OCI-LY3 (cell line): ENCODE measurements at regions not wholly inside any gene's neighbourhood (a gene's known extent, or its start where the extent isn't known, plus 50 kb on each side); places are given as distances from the start of the nearest gene placed in this dataset.

Experiments used
- H2AFZ ChIP-seq: fragments of 200-600, 300-600 bp; shearing (Covaris generic); 2 replicates; pipeline ENCODE4 v1.6.0; 2014; ENCODE audit warnings: antibody characterized with exemption, low read depth, low read length
- H3K27ac ChIP-seq: fragments of 200-600, 300-600 bp; sonication (generic); 2 replicates; pipeline ENCODE4 v1.5.1; 2014; ENCODE audit warnings: mild to moderate bottlenecking, low read length, moderate library complexity, mixed read lengths
- H3K27me3 ChIP-seq: fragments of 200-600, 300-600 bp; sonication (generic); 2 replicates; pipeline ENCODE4 v1.6.1; 2014; ENCODE audit warnings: low read depth, low read length, mixed read lengths
- H3K36me3 ChIP-seq: fragments of 200-600, 300-600 bp; sonication (generic); replicated peaks from 2 replicates; pipeline ENCODE3; 2014; ENCODE audit warnings: low read depth, low read length, mixed read lengths
- H3K4me1 ChIP-seq: fragments of 300-600, 200-600 bp; sonication (generic); 2 replicates; pipeline ENCODE4 v1.6.1; 2014; ENCODE audit warnings: low read length, mixed read lengths
- H3K4me2 ChIP-seq: fragments of 200-600, 300-600 bp; sonication (generic); 2 replicates; pipeline ENCODE4 v1.6.1; 2014; ENCODE audit warnings: low read length, mixed read lengths
- H3K4me3 ChIP-seq: fragments of 300-600, 200-600 bp; sonication (generic); 2 replicates; pipeline ENCODE4 v1.5.1; 2014; ENCODE audit warnings: antibody characterized with exemption, mild to moderate bottlenecking, low read length, moderate library complexity
- H3K79me2 ChIP-seq: fragments of 300-600, 200-600 bp; shearing (Covaris generic); 2 replicates; pipeline ENCODE4 v1.6.1; 2014; ENCODE audit warnings: mild to moderate bottlenecking, low read length, mixed read lengths
- H3K9ac ChIP-seq: fragments of 300-600, 200-600 bp; shearing (Covaris generic); 2 replicates; pipeline ENCODE4 v1.6.0; 2014; ENCODE audit warnings: mild to moderate bottlenecking, low read length, moderate library complexity
- H3K9me3 ChIP-seq: fragments of 200-600, 300-600 bp; shearing (Covaris generic); 2 replicates; pipeline ENCODE4 v1.6.1; 2014; ENCODE audit warnings: low read length, mixed read lengths; ENCODE audit not compliant: insufficient read depth
- H4K20me1 ChIP-seq: fragments of 200-600, 300-600 bp; sonication (generic); 2 replicates; pipeline ENCODE4 v1.6.1; 2016; ENCODE audit warnings: low read length, mixed read lengths; ENCODE audit not compliant: insufficient read depth
- CTCF ChIP-seq: fragments of 200-600, 300-600 bp; sonication (generic); IDR thresholded peaks from 2 replicates; pipeline ENCODE4 v1.5.1; 2014; ENCODE audit warnings: antibody characterized with exemption, low read length, low read depth
- EZH2phosphoT487 ChIP-seq: fragments of 200-600 bp; shearing (Covaris generic); IDR thresholded peaks from 2 replicates; pipeline ENCODE4 v1.6.1; 2018; ENCODE audit warnings: antibody characterized with exemption, mixed run types, low read depth

- Histone ChIP-seq H3K4me2 (no peak overlapping the region), H3K27ac (no peak overlapping the region), H3K4me1 (no peaks in the 10 kb centered on the region), H3K9me3 (peaks cover 5% of the 10 kb centered on the region; the same call in 1 of the 2 replicates), H3K4me3 (no peak overlapping the region), H3K36me3 (no peaks in the 10 kb centered on the region), H3K27me3 (no peaks in the 10 kb centered on the region), H3K79me2 (no peaks in the 10 kb centered on the region), H4K20me1 (no peaks in the 10 kb centered on the region), H2AFZ (no peak overlapping the region), H3K9ac (no peak overlapping the region)
- TF ChIP-seq EZH2phosphoT487 (no peak), CTCF (no peak)
Observed at GRCh38 chr21:38721958-38722357, 83.8 kb upstream of the ETS2 start.

GRCh38 chr21:38725196-38726157, 80.3 kb upstream of the ETS2 start:
- Histone ChIP-seq H3K4me1 (no peaks in the 10 kb centered on the region), H3K36me3 (no peaks in the 10 kb centered on the region), H3K27ac (no peak overlapping the region), H4K20me1 (no peaks in the 10 kb centered on the region), H3K9me3 (peaks cover 5% of the 10 kb centered on the region; the same call in 1 of the 2 replicates), H3K9ac (no peak overlapping the region), H3K27me3 (no peaks in the 10 kb centered on the region), H3K4me2 (no peak overlapping the region), H3K4me3 (no peak overlapping the region), H2AFZ (no peak overlapping the region), H3K79me2 (no peaks in the 10 kb centered on the region)
- no peak for TF ChIP-seq EZH2phosphoT487

- H3K27me3 ChIP-seq, result no peaks in the 10 kb centered on the region
- H2AFZ ChIP-seq, result no peak overlapping the region
- no peaks in the 10 kb centered on the region for H3K79me2 ChIP-seq
- peaks cover 5% of the 10 kb centered on the region; the same call in 1 of the 2 replicates for H3K9me3 ChIP-seq
- no peaks in the 10 kb centered on the region for H3K36me3 ChIP-seq
- no peak overlapping the region for H3K27ac ChIP-seq
- H4K20me1 ChIP-seq, result no peaks in the 10 kb centered on the region
- H3K4me3 ChIP-seq, result no peak overlapping the region
- no peak overlapping the region for H3K4me2 ChIP-seq
- TF ChIP-seq EZH2phosphoT487 (no peak), CTCF (no peak)
- no peak overlapping the region for H3K9ac ChIP-seq
- no peaks in the 10 kb centered on the region for H3K4me1 ChIP-seq
Observed at GRCh38 chr21:38726482-38726881, 79.2 kb upstream of the ETS2 start.

- Histone ChIP-seq H2AFZ (no peak overlapping the region), H4K20me1 (no peaks in the 10 kb centered on the region), H3K9ac (no peak overlapping the region), H3K4me2 (no peak overlapping the region), H3K79me2 (no peaks in the 10 kb centered on the region), H3K4me1 (no peaks in the 10 kb centered on the region), H3K27ac (no peak overlapping the region), H3K9me3 (peaks cover 5% of the 10 kb centered on the region; the same call in 1 of the 2 replicates), H3K27me3 (0 out of 2 replicates have a peak, but pooled peaks cover 4% of the 10 kb centered on the region), H3K36me3 (no peaks in the 10 kb centered on the region), H3K4me3 (no peak overlapping the region)
- TF ChIP-seq EZH2phosphoT487 (no peak), CTCF (no peak)
Observed at GRCh38 chr21:38729291-38729690, 76.4 kb upstream of the ETS2 start.
